ENCODE measurements at regions not wholly inside any gene's neighbourhood (a gene's known extent, or its start where the extent isn't known, plus 50 kb on each side); places are given as distances from the start of the nearest gene placed in this dataset.

DNA sequence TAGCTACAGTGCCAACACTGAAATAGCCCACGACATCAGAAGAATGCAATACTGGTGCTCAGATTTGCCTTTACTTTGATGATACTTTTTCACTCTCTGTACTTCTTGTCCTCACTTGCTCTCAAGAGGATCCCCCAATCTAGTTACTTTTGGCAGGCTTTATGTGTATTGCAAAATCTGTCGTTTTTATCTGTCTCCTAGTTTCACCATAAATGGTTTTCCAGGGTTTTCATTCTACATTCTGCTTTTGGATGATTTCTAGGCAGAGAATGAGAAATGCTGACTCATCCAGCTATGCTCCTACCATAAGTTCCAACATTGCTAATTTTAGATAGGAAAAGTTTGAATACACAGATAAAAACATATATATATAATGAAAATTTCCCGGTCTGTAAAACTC, 659.5 kb upstream of the NRG3 start:
- TF ChIP-seq, protein P1, sequence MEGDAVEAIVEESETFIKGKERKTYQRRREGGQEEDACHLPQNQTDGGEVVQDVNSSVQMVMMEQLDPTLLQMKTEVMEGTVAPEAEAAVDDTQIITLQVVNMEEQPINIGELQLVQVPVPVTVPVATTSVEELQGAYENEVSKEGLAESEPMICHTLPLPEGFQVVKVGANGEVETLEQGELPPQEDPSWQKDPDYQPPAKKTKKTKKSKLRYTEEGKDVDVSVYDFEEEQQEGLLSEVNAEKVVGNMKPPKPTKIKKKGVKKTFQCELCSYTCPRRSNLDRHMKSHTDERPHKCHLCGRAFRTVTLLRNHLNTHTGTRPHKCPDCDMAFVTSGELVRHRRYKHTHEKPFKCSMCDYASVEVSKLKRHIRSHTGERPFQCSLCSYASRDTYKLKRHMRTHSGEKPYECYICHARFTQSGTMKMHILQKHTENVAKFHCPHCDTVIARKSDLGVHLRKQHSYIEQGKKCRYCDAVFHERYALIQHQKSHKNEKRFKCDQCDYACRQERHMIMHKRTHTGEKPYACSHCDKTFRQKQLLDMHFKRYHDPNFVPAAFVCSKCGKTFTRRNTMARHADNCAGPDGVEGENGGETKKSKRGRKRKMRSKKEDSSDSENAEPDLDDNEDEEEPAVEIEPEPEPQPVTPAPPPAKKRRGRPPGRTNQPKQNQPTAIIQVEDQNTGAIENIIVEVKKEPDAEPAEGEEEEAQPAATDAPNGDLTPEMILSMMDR (IDR thresholded peaks at IDR 0.05) = no peak
- Histone ChIP-seq H3K4me3 (no peak overlapping the region), H3K27ac (no peak overlapping the region), H3K9me3 (no peaks in the 10 kb centered on the region), H3K4me1 (no peaks in the 10 kb centered on the region), H3K27me3 (ENCODE audit: low read depth) (no peaks in the 10 kb centered on the region), H3K36me3 (no peaks in the 10 kb centered on the region)
- DNase-seq (no peak), ATAC-seq (no peak)
- intact Hi-C loops (cut with DNase I) = no loop called here

DNA sequence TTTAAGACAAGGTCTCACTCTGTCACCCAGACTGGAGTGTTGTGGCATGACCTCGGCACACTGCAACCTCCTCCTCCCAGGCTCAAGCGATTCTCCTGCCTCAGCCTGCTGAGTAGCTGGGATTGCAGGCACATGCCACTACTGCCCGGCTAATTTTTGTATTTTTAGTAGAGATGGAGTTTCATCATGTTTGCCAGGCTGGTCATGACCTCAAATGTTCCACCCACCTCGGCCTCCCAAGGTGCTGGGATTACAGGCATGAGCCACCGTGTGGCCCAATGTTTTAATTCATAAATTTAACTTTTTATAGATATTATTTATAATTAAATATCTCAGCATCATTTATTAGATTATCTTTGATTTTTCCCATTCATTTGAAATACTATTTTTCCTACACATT, 658.0 kb upstream of the NRG3 start:
- intact Hi-C loops (cut with DNase I) = no loop called here
- no peaks in the 10 kb centered on the region for H3K9me3 ChIP-seq
- ATAC-seq = no peak

DNA sequence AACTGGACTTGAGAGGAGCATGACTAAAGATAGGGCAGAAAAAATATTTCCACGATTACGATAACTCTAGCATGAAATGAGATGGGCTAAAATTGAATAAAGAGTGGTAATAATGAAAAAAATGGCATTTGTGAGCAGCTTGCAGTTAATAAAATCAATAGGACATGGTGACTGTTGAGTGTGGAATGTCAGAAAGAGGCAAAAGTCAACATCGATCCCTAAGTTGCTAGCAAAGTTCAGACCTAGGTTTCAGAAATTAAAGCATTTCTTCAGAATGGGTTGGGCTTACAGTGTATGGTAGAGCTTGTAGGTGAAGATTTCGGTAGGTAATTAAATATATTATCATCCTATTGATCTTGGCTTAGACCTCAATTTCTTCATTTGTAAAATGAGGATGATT, 656.7 kb upstream of the NRG3 start:
- DNase-seq = no peak
- intact Hi-C loops (cut with DNase I) = no loop called here
- Histone ChIP-seq H3K4me1 (no peaks in the 10 kb centered on the region), H3K27me3 (ENCODE audit: low read depth) (no peaks in the 10 kb centered on the region), H3K36me3 (no peaks in the 10 kb centered on the region), H3K27ac (no peak overlapping the region), H3K9me3 (no peaks in the 10 kb centered on the region), H3K4me3 (no peak overlapping the region)
- no peak for ATAC-seq
- TF ChIP-seq, protein P1 (IDR thresholded peaks at IDR 0.05) = no peak

More for the DNA sequence above, 658.0 kb upstream of the NRG3 start:
- Histone ChIP-seq H3K4me3 (no peak overlapping the region), H3K36me3 (no peaks in the 10 kb centered on the region), H3K27me3 (ENCODE audit: low read depth) (no peaks in the 10 kb centered on the region), H3K4me1 (no peaks in the 10 kb centered on the region), H3K27ac (no peak overlapping the region)
- TF ChIP-seq, protein P1 (IDR thresholded peaks at IDR 0.05) = no peak
- no peak for DNase-seq

DNA sequence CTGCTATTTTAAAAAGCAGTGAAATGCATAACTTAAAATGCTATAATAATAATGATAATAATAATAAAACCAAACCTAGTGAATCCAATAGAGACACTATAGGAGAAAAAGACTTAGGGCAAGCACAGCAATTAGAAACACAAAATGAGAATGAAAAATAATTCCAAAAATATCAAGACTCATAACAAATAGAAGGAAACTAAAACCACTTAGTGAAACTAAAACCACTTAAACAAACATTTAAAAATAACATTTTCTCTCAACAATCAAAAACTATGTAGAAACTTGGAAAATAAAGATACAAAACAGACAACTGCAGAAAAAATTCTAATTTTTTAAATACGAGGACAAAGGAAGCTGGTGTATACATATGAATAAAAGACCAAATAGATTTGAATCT, 655.2 kb upstream of the NRG3 start:
- Histone ChIP-seq H3K27me3 (ENCODE audit: low read depth) (no peaks in the 10 kb centered on the region), H3K36me3 (no peaks in the 10 kb centered on the region), H3K4me1 (no peaks in the 10 kb centered on the region), H3K4me3 (no peak overlapping the region), H3K9me3 (no peaks in the 10 kb centered on the region), H3K27ac (no peak overlapping the region)
- intact Hi-C loops (cut with DNase I) = no loop called here
- ATAC-seq (no peak), DNase-seq (no peak)
- TF ChIP-seq, protein P1 (IDR thresholded peaks at IDR 0.05) = no peak

DNA sequence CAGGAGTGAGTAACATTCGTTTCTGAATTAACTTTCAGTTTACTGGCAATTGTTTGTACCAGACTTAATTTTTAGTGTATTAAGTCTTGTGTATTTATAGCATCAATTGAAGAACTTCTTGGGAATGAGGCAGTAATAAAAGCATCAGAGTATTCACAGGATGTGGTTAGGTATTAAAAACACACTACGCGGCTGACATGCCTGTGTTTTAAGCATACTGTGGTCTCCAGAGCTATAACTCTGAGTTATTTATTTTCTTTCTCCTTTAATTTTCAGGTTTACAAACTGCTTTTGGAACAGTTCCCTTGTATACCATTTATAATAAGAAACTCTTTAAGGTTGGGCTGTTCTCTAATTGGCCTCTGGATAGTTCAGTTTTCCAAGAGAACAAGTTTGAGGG, 626.1 kb upstream of the NRG3 start:
- Histone ChIP-seq H3K4me3 (no peak overlapping the region), H3K36me3 (no peaks in the 10 kb centered on the region), H3K27me3 (ENCODE audit: low read depth) (no peaks in the 10 kb centered on the region), H3K27ac (no peak overlapping the region), H3K9me3 (no peaks in the 10 kb centered on the region), H3K4me1 (no peaks in the 10 kb centered on the region)
- TF ChIP-seq, protein P1 (IDR thresholded peaks at IDR 0.05) = no peak
- ATAC-seq (no peak), DNase-seq (no peak)
- intact Hi-C loops (cut with DNase I) = no loop called here

Measured in lower lobe of right lung (tissue), 2 donors.